ENCODE measurements at regions not wholly inside any gene's neighbourhood (a gene's known extent, or its start where the extent isn't known, plus 50 kb on each side); places are given as distances from the start of the nearest gene placed in this dataset.
A peak's percentile ranks its signal among the peaks of the same experiment; 100 is the strongest.

DNA sequence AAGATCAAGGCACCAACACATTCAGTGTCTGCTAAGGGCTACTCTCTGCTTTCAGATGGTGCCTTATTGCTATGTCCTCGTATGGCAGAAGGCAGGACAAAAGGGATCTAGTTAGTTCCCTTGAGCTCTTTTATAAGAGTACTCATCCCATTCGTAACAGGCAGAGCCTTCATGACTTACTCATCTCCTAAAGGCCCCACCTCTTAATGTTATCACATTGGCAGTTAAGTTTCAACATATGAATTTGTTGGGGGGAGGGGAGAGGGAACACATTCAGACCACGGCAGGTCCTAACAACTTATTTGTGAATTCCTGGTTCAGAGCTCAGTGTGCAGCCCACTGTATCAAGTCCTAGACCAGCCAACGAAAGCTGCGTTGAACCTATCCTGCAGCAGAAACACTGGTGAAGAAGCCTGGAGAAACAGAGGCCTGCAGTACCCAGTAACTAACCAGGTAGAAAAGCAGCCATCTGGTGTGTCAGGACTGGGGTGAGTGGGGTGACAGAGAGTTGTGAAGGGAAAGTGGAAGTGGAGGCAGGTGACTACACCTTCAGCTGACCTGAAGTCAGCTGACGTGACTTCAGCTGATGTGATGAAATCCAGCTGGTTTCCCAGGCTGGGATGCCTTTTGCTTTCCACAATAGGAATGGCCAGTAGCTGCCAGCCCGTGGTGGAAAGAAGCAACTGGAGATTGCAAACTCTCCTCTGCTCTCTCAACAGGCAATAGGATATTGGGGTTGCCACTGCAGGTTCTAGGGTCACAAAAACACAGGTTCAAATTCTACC lies 101.6 kb upstream of the PLXNC1 start (continued):
- TF ChIP-seq, protein P1, sequence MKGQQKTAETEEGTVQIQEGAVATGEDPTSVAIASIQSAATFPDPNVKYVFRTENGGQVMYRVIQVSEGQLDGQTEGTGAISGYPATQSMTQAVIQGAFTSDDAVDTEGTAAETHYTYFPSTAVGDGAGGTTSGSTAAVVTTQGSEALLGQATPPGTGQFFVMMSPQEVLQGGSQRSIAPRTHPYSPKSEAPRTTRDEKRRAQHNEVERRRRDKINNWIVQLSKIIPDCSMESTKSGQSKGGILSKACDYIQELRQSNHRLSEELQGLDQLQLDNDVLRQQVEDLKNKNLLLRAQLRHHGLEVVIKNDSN (IDR thresholded peaks at IDR 0.05; ENCODE audit: borderline replicate concordance, extremely low read length, insufficient read depth, low read depth, low read length): peak; percentile 71
- TF ChIP-seq, protein P2, sequence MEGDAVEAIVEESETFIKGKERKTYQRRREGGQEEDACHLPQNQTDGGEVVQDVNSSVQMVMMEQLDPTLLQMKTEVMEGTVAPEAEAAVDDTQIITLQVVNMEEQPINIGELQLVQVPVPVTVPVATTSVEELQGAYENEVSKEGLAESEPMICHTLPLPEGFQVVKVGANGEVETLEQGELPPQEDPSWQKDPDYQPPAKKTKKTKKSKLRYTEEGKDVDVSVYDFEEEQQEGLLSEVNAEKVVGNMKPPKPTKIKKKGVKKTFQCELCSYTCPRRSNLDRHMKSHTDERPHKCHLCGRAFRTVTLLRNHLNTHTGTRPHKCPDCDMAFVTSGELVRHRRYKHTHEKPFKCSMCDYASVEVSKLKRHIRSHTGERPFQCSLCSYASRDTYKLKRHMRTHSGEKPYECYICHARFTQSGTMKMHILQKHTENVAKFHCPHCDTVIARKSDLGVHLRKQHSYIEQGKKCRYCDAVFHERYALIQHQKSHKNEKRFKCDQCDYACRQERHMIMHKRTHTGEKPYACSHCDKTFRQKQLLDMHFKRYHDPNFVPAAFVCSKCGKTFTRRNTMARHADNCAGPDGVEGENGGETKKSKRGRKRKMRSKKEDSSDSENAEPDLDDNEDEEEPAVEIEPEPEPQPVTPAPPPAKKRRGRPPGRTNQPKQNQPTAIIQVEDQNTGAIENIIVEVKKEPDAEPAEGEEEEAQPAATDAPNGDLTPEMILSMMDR (IDR thresholded peaks at IDR 0.05 in 2 of 3, conservative IDR thresholded peaks at IDR 0.05 in 1 of 3; ENCODE audit: control insufficient read depth in 2 of 3, extremely low read depth in 1 of 3, insufficient read depth in 1 of 3, low read depth in 3 of 3, low read length in 3 of 3): no peak

DNA sequence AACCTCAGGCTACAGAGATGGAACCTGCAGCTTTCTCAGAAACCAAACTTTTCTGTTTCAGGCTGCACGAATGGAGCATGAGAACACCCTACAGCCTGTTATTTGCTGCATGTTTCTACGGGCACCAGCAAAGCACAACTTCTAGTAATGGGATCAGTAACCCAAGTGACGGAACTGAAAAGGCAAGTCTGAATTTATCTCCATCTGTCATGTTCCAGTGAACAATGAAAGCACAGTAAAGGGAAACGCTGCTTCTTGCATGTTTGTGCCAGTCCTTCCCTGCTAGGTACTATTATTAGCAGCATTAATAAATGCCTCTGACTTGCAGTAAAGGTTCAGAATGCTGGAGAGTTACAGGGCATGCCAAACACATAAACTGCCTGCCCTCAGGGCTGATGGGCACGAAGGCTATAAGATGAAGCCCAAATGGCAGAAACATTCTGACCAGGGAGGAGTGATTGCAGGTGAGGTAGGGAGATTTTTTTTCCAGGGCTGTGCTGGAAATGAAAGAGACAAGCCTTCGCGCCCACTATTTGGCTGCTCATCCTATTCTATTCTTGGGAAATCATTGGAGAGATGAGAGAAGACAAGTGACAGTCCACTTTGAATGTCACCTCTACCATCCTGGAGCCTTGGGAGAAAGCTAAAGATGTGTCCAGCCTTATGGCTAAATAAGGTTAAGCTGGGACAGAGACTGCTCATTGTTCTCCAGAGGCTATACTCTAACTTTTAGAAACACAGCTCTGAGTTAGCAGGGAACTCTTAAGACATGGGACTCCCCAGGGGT lies 100.4 kb upstream of the PLXNC1 start:
- CTCF ChIA-PET: no interaction called here
- no peak overlapping the region for H3K4me3 ChIP-seq
- H4K20me1 ChIP-seq (ENCODE audit: control insufficient read depth, insufficient read depth): no peaks in the 10 kb centered on the region
- DNase-seq (ENCODE audit: low read depth, low spot score) (peak; percentile 21), FAIRE-seq (no peak), ATAC-seq (peak; percentile 60)
- no peaks in the 10 kb centered on the region; the same call in 1 of the 2 replicates for H3K4me1 ChIP-seq (ENCODE audit: control insufficient read depth, insufficient read depth, low read length)
- WGBS (ENCODE audit: insufficient coverage, insufficient replicate concordance, low lambda C conversion rate, missing lambda C conversion rate): 40% methylated on average over 7 of the region's 7 CpGs
- BruUV-seq (replicated peaks): no TSS peak
- H3K27me3 ChIP-seq (replicated peaks in 1 of 2; ENCODE audit: control insufficient read depth in 2 of 2, insufficient read depth in 2 of 2, low read length in 1 of 2): no peaks in the 10 kb centered on the region; a peak in 1 of 4 replicates
- in situ Hi-C loops (cut with MboI) (no loop called here), intact Hi-C loops (cut with micrococcal nuclease; ENCODE audit: unreplicated experiment) (no loop called here)
- H3K9ac ChIP-seq (ENCODE audit: control insufficient read depth, insufficient read depth, low read length): no peak overlapping the region
- H3K79me2 ChIP-seq (ENCODE audit: control insufficient read depth, insufficient read depth, low read length): no peaks in the 10 kb centered on the region
- no peaks in the 10 kb centered on the region for H3K36me3 ChIP-seq (ENCODE audit: control insufficient read depth in 2 of 2, insufficient read depth in 2 of 2, low read length in 1 of 2)
- H3K9me3 ChIP-seq (replicated peaks; ENCODE audit: control insufficient read depth, insufficient read depth, low read length): no peaks in the 10 kb centered on the region; the same call in 2 of the 3 replicates
- H3K27ac ChIP-seq (ENCODE audit: control insufficient read depth, insufficient read depth): no peak overlapping the region
- no peak overlapping the region for H2AFZ ChIP-seq (ENCODE audit: control insufficient read depth, low read depth, low read length)
- SMC1A ChIA-PET (ENCODE audit: uncharacterized antibody, unreplicated experiment): interaction anchor here (0.5 to 1.5 kb wide), 2 partner anchors 83 to 271 kb away, joined by 3 read pairs; no protein-coding TSS in a partner anchor
- POLR2A ChIA-PET: no interaction called here
- H3K4me2 ChIP-seq (ENCODE audit: control insufficient read depth, insufficient read depth): no peak overlapping the region; the same call in 1 of the 2 replicates
- RAD21 ChIA-PET (ENCODE audit: unreplicated experiment): no interaction called here
- TF ChIP-seq KDM1A (IDR thresholded peaks at IDR 0.05; ENCODE audit: borderline replicate concordance) (no peak), SP1 (IDR thresholded peaks at IDR 0.05; ENCODE audit: low read depth, low read length) (no peak), SMAD5 (IDR thresholded peaks at IDR 0.05; ENCODE audit: low read depth) (no peak), SPI1 (IDR thresholded peaks at IDR 0.05; ENCODE audit: borderline replicate concordance, insufficient read depth, low read depth, low read length) (no peak), ZBED1 (IDR thresholded peaks at IDR 0.05; ENCODE audit: borderline replicate concordance) (no peak), FOS (IDR thresholded peaks at IDR 0.05; ENCODE audit: borderline replicate concordance, extremely low read depth, insufficient read length) (no peak), ZNF622 (IDR thresholded peaks at IDR 0.05) (no peak), RELA (IDR thresholded peaks at IDR 0.05; ENCODE audit: borderline replicate concordance, partially characterized antibody) (no peak), NR2C2 (IDR thresholded peaks at IDR 0.05; ENCODE audit: borderline replicate concordance, control insufficient read depth, insufficient read length, low read depth) (no peak), HDGF (IDR thresholded peaks at IDR 0.05) (no peak), ZNF217 (IDR thresholded peaks at IDR 0.05) (no peak)
- TF ChIP-seq, protein P3, sequence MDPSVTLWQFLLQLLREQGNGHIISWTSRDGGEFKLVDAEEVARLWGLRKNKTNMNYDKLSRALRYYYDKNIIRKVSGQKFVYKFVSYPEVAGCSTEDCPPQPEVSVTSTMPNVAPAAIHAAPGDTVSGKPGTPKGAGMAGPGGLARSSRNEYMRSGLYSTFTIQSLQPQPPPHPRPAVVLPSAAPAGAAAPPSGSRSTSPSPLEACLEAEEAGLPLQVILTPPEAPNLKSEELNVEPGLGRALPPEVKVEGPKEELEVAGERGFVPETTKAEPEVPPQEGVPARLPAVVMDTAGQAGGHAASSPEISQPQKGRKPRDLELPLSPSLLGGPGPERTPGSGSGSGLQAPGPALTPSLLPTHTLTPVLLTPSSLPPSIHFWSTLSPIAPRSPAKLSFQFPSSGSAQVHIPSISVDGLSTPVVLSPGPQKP (IDR thresholded peaks at IDR 0.05; ENCODE audit: low read depth, low read length): no peak
- TF ChIP-seq, protein P4, sequence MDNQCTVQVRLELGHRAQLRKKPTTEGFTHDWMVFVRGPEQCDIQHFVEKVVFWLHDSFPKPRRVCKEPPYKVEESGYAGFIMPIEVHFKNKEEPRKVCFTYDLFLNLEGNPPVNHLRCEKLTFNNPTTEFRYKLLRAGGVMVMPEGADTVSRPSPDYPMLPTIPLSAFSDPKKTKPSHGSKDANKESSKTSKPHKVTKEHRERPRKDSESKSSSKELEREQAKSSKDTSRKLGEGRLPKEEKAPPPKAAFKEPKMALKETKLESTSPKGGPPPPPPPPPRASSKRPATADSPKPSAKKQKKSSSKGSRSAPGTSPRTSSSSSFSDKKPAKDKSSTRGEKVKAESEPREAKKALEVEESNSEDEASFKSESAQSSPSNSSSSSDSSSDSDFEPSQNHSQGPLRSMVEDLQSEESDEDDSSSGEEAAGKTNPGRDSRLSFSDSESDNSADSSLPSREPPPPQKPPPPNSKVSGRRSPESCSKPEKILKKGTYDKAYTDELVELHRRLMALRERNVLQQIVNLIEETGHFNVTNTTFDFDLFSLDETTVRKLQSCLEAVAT (IDR thresholded peaks at IDR 0.05): no peak
